CD4-positive, alpha-beta T cell treated with Interleukin-17A for 1 hour (primary cell): ENCODE measurements at regions not wholly inside any gene's neighbourhood (a gene's known extent, or its start where the extent isn't known, plus 50 kb on each side); places are given as distances from the start of the nearest gene placed in this dataset.

Source experiments
- DNase-seq: peaks from one replicate; pipeline ENCODE4 v3.0.0-alpha.2; 2020

GRCh38 chr10:107398115-107398514, 233.6 kb upstream of the SORCS1 start:
- DNase-seq = no peak

GRCh38 chr10:107391901-107392300, 227.4 kb upstream of the SORCS1 start:
- no peak for DNase-seq

GRCh38 chr10:107390563-107390962, 226.1 kb upstream of the SORCS1 start:
- DNase-seq = no peak

- no peak for DNase-seq
These were observed 218.9 kb upstream of the SORCS1 start for GRCh38 chr10:107383357-107383756.

GRCh38 chr10:107379601-107380000, 215.1 kb upstream of the SORCS1 start:
- DNase-seq = no peak

GRCh38 chr10:107371801-107372200, 207.3 kb upstream of the SORCS1 start:
- no peak for DNase-seq

- no peak for DNase-seq
These were observed 200.4 kb upstream of the SORCS1 start for GRCh38 chr10:107364872-107365271.

- DNase-seq = no peak
These were observed 197.8 kb upstream of the SORCS1 start for GRCh38 chr10:107362306-107362705.

GRCh38 chr10:107357033-107357432, 192.5 kb upstream of the SORCS1 start:
- no peak for DNase-seq

- DNase-seq = no peak
These were observed 191.9 kb upstream of the SORCS1 start for GRCh38 chr10:107356396-107356795.

- DNase-seq = no peak
These were observed 178.2 kb upstream of the SORCS1 start for GRCh38 chr10:107342711-107343110.

- no peak for DNase-seq
These were observed 176.8 kb upstream of the SORCS1 start for GRCh38 chr10:107341281-107341680.

GRCh38 chr10:107340326-107340725, 175.8 kb upstream of the SORCS1 start:
- no peak for DNase-seq

- no peak for DNase-seq
These were observed 171.6 kb upstream of the SORCS1 start for GRCh38 chr10:107336061-107336460.

GRCh38 chr10:107317592-107317991, 153.1 kb upstream of the SORCS1 start:
- no peak for DNase-seq

- DNase-seq = no peak
These were observed 138.7 kb upstream of the SORCS1 start for GRCh38 chr10:107303203-107303602.

- no peak for DNase-seq
These were observed 135.1 kb upstream of the SORCS1 start for GRCh38 chr10:107299606-107300005.

GRCh38 chr10:107284187-107284586, 119.7 kb upstream of the SORCS1 start:
- no peak for DNase-seq

GRCh38 chr10:107280293-107280692, 115.8 kb upstream of the SORCS1 start:
- no peak for DNase-seq

- DNase-seq = no peak
These were observed 113.1 kb upstream of the SORCS1 start for GRCh38 chr10:107277591-107277990.

GRCh38 chr10:107275806-107276205, 111.3 kb upstream of the SORCS1 start:
- DNase-seq = no peak

- DNase-seq = no peak
These were observed 105.1 kb upstream of the SORCS1 start for GRCh38 chr10:107269626-107270025.

- no peak for DNase-seq
These were observed 100.2 kb upstream of the SORCS1 start for GRCh38 chr10:107264742-107265141.

- no peak for DNase-seq
These were observed 79.6 kb upstream of the SORCS1 start for GRCh38 chr10:107244122-107244521.

GRCh38 chr10:107238275-107238674, 73.8 kb upstream of the SORCS1 start:
- DNase-seq = no peak

- no peak for DNase-seq
These were observed 67.5 kb upstream of the SORCS1 start for GRCh38 chr10:107232013-107232412.
